GM12891 (cell line): ENCODE measurements at regions not wholly inside any gene's neighbourhood (a gene's known extent, or its start where the extent isn't known, plus 50 kb on each side); places are given as distances from the start of the nearest gene placed in this dataset.

Source experiments
- DNase-seq: peaks from one replicate; pipeline ENCODE4 v3.0.0; 2011; ENCODE audit warnings: low spot score; ENCODE audit not compliant: insufficient read length
- FAIRE-seq: peaks from 2 replicates; lab custom pipeline; 2011; peaks lifted over from hg19 to GRCh38; lab: Jason Lieb, UNC
- PAX5 ChIP-seq: IDR thresholded peaks from 2 replicates; pipeline ENCODE4 v1.6.1; 2011; ENCODE audit warnings: low read length, moderate library complexity, mild to moderate bottlenecking; ENCODE audit not compliant: insufficient read depth, severe bottlenecking
- POLR2A ChIP-seq: IDR thresholded peaks from 2 replicates; pipeline ENCODE4 v1.6.1; 2011; ENCODE audit warnings: low read depth, low read length, control low read depth
- POLR2AphosphoS5 ChIP-seq: IDR thresholded peaks from 2 replicates; pipeline ENCODE4 v1.6.1; 2011; ENCODE audit warnings: low read depth, low read length, control low read depth
- POU2F2 ChIP-seq: IDR thresholded peaks from 2 replicates; pipeline ENCODE4 v1.6.1; 2011; ENCODE audit warnings: low read depth, mild to moderate bottlenecking, control low read depth, low read length, moderate library complexity
- SPI1 ChIP-seq: IDR thresholded peaks from 2 replicates; pipeline ENCODE4 v1.6.1; 2011; ENCODE audit warnings: low read depth, low read length, control low read depth
- TAF1 ChIP-seq: IDR thresholded peaks from 2 replicates; pipeline ENCODE4 v1.6.1; 2011; ENCODE audit warnings: low read depth, low read length, control low read depth

GRCh38 chr6:21531393-21531792 is 62.2 kb upstream of the SOX4 start:
- no peak for DNase-seq
- FAIRE-seq = no peak
- TF ChIP-seq POU2F2 (no peak), PAX5 (no peak), POLR2AphosphoS5 (no peak), POLR2A (no peak), SPI1 (no peak), TAF1 (no peak)

DNA sequence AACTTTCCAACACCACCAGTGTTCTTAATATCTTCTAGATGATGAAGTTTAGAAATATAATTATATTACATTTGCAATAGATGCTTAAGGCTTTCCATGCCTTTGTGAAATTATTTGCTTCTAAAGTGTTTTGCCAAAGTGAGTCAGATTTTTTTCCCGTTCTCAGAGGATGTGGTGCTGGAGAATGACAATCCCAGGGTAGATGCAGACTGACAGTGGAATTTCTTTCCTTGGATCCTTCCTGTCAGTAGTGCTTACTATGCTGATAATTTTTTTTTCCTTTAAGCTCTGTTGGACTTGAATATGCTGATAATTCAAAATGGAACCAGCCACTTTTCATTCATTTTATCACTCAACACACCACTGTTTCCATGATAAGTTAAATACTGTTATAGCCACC is 59.9 kb upstream of the SOX4 start:
- FAIRE-seq (no peak), DNase-seq (no peak)
- TF ChIP-seq POU2F2 (no peak), SPI1 (no peak), POLR2A (no peak), POLR2AphosphoS5 (no peak)

DNA sequence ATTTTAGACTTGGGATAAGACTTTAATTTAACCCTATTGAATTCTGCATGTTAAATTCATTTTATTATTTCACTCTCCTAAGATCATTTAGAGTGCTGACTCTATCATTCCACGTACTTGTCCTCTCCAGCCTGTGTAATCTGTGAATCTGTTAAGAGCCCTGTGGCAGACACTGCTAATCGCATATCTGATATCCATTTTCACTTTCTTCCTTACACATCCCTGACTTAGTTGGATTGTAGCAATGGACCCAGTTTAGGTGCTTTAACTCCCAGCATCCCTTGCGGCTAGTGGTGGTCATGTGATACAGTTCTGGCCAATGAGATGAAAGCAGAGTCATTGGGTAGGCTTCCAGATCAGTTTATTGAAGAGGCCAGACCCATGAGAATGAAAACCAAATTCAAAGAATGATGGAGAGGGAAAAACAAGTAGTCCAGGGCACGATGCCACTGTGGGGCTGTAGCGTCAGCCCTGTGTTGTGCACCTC is 57.2 kb upstream of the SOX4 start:
- TF ChIP-seq SPI1 (no peak), PAX5 (no peak), POU2F2 (no peak), TAF1 (no peak), POLR2AphosphoS5 (no peak), POLR2A (no peak)

GRCh38 chr6:21537637-21538036 is 55.9 kb upstream of the SOX4 start:
- FAIRE-seq (no peak), DNase-seq (no peak)
- TF ChIP-seq POLR2AphosphoS5 = no peak
- TF ChIP-seq TAF1 = no peak
- no peak for TF ChIP-seq PAX5
- TF ChIP-seq POU2F2 = no peak
- no peak for TF ChIP-seq POLR2A
- TF ChIP-seq SPI1 = no peak

More for the DNA sequence above, 57.2 kb upstream of the SOX4 start:
- no peak for FAIRE-seq
- DNase-seq = no peak

DNA sequence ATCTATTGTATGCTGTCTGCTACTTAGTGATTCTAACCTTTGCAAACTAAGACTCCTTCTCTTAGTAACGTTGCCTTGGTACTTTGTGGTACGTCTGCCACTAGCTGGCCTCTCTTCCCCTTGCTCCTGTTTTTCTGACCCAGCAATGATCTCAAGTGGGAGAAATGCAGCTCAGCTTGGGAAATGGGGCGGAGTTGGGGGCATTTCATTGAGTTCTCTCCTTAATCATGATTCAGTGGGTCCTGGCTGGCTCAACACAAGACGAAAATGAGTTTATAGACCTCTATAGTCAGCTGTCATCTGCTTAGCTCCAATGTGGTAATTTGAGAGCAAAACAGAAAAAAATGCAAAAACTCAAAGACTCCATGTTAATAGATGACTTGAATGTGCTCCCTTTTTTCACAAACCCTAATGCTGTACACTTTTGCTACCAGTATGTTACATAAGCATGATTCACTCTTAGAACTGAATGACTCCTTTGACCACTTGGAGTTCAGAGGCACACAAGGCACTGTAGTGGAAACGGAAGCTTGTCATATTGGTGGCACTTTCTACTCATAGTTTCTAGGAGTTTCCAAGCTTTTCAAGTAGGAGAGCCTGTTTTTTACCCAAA is 55.3 kb upstream of the SOX4 start:
- no peak for FAIRE-seq
- DNase-seq = no peak

DNA sequence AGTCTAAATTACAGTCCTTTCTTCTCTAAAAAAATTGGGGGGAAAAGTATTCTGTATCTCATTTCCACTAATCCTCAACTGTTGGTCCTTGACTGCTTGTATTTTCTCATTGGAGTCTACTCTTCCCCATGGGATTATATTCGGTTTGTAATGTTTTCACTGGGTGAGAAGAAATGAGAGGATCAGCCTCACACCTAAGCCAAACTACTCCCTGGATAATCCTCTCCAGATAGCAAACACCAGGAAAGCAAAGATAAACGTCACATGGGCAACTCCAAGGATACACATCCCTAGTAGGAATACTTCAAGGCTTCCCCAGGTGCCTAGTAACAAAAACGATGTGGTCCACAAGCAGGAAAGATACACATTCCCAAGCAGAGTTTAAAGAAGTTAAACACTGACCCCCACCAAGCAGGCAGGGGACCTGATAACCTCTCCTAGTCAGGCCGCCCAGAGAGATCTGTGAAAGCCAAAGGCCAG is 53.9 kb upstream of the SOX4 start:
- no peak for DNase-seq
- no peak for FAIRE-seq
- TF ChIP-seq POU2F2 (no peak), POLR2AphosphoS5 (no peak), SPI1 (no peak), POLR2A (no peak), PAX5 (no peak), TAF1 (no peak)

More for the DNA sequence above, 55.3 kb upstream of the SOX4 start:
- TF ChIP-seq POLR2A = no peak
- no peak for TF ChIP-seq PAX5
- no peak for TF ChIP-seq POLR2AphosphoS5
- TF ChIP-seq SPI1 = no peak
- no peak for TF ChIP-seq POU2F2
- no peak for TF ChIP-seq TAF1
